Transverse colon (tissue), 4 donors: ENCODE measurements at regions not wholly inside any gene's neighbourhood (a gene's known extent, or its start where the extent isn't known, plus 50 kb on each side); places are given as distances from the start of the nearest gene placed in this dataset.

Experiments used
- DNase-seq: peaks from one replicate; pipeline ENCODE4 v3.0.0-alpha.2; 2019
- H3K27ac ChIP-seq, 4 donors: fragments of 200-600 bp; sonication (generic); 2 replicates each; pipeline ENCODE4 v1.5.1; 2016 to 2018; ENCODE audit warnings: inconsistent platforms in 4 of 4
- H3K27me3 ChIP-seq: fragments of 200-600 bp; sonication (generic); 2 replicates; pipeline ENCODE4 v1.5.1; 2017; ENCODE audit warnings: inconsistent platforms
- H3K36me3 ChIP-seq, 4 donors: fragments of 200-600 bp; sonication (generic); 2 replicates each; pipeline ENCODE4 v1.5.1; 2017 to 2019; ENCODE audit warnings: inconsistent platforms in 4 of 4
- H3K4me1 ChIP-seq, 4 donors: fragments of 200-600 bp; sonication (generic); 2 replicates each; pipeline ENCODE4 v1.5.1; 2017 to 2020; ENCODE audit warnings: inconsistent platforms in 4 of 4
- H3K4me3 ChIP-seq, 4 donors: fragments of 200-600 bp; sonication (generic); 1 replicate in 1 of 4; 2 replicates in 3 of 4; pipeline versions ENCODE4 v1.5.1 to v1.6.1; 2017 to 2019; ENCODE audit warnings: inconsistent platforms in 4 of 4
- H3K9me3 ChIP-seq, 2 donors: fragments of 200-600 bp; sonication (generic); 2 replicates each; pipeline ENCODE4 v1.5.1; 2017 to 2019; ENCODE audit warnings: inconsistent platforms in 2 of 2
- EP300 ChIP-seq: sonication (generic); formaldehyde crosslinking; IDR thresholded peaks from one replicate; pipeline ENCODE4 v1.6.1; 2017; ENCODE audit warnings: antibody characterized with exemption, low read depth
- POLR2A ChIP-seq: fragments of 450-650 bp; IDR thresholded peaks from one replicate; pipeline ENCODE4 v1.6.1; 2016; ENCODE audit warnings: antibody characterized with exemption, mild to moderate bottlenecking, moderate library complexity
- POLR2AphosphoS5 ChIP-seq, 3 donors: sonication (generic); formaldehyde crosslinking; IDR thresholded peaks; one replicate each; pipeline ENCODE4 v1.6.1; 2016; ENCODE audit warnings: antibody characterized with exemption in 3 of 3
- WGBS, 2 donors: methylation state at CpG; one replicate each; pipeline ENCODE4 v1.1.5; 2018; ENCODE audit warnings: low coverage in 1 of 2; 5-methylcytosine and 5-hydroxymethylcytosine counted together
- in situ Hi-C, 4 donors: fragments of 200-750 bp; cut with MboI; loops; one replicate each; pipeline versions ENCODE4 v1.15.0 to v1.15.1; 2017; ENCODE audit warnings: low sequenced_read_pairs in 3 of 4, low pct_ligation_motif_present in 1 of 4, low pct_unique_long_range_greater_than_20kb in 1 of 4
- intact Hi-C: fragments of 100-400 bp; cut with DNase I; formaldehyde crosslinking; loops from one replicate; pipeline ENCODE4 v1.15.1; 2023; ENCODE audit warnings: low total_unique reads
- TF ChIP-seq, protein P1 (sequence below), 5 experiments: fragments of 200-600 bp in 3 of 5; fragments of 450-650 bp in 2 of 5; sonication (generic) in 3 of 5; IDR thresholded peaks; 1 replicate in 2 of 5; 2 replicates in 3 of 5; pipeline ENCODE4 v1.5.1; 2016 to 2017; ENCODE audit warnings: antibody characterized with exemption in 5 of 5, inconsistent platforms in 3 of 5, mild to moderate bottlenecking in 2 of 5, moderate library complexity in 1 of 5

DNA sequence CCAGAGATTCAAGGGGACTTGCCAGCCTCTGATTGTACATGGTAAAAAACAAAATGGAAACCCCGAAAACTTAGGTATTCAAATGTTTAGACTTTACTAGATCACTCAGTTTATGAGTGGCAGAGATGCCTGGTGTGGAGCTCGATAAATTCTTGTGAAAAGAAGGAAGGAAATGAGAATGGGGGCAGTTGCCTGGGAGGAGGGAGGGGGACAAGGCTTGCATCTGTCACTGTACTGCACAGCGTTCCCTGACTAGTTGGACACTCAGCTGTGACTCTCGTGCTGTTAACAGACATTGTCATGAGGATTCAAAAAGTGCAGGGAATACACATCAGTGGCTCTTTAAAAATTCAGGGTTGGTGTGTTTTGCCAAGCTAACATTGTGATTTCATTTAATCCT lies 232.9 kb downstream of the ZIC5 start:
- Histone ChIP-seq H3K27me3 (no peaks in the 10 kb centered on the region), H3K4me1 (peaks cover 0 to 20% (median 11%) of the 10 kb centered on the region in 4 donors), H3K36me3 (no peaks in the 10 kb centered on the region), H3K4me3 (no peak overlapping the region), H3K27ac (no peak overlapping the region), H3K9me3 (no peaks in the 10 kb centered on the region)
- TF ChIP-seq EP300: no peak
- no peak for TF ChIP-seq POLR2A
- TF ChIP-seq, protein P1, sequence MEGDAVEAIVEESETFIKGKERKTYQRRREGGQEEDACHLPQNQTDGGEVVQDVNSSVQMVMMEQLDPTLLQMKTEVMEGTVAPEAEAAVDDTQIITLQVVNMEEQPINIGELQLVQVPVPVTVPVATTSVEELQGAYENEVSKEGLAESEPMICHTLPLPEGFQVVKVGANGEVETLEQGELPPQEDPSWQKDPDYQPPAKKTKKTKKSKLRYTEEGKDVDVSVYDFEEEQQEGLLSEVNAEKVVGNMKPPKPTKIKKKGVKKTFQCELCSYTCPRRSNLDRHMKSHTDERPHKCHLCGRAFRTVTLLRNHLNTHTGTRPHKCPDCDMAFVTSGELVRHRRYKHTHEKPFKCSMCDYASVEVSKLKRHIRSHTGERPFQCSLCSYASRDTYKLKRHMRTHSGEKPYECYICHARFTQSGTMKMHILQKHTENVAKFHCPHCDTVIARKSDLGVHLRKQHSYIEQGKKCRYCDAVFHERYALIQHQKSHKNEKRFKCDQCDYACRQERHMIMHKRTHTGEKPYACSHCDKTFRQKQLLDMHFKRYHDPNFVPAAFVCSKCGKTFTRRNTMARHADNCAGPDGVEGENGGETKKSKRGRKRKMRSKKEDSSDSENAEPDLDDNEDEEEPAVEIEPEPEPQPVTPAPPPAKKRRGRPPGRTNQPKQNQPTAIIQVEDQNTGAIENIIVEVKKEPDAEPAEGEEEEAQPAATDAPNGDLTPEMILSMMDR (IDR thresholded peaks at IDR 0.05): no peak
- TF ChIP-seq POLR2AphosphoS5 (IDR thresholded peaks at IDR 0.05): no peak
- in situ Hi-C loops (no loop called here), intact Hi-C loops (no loop called here)
- no peak for DNase-seq
- 35 to 69% methylated on average over 3 to 4 of the region's 4 CpGs for WGBS, 2 donors

DNA sequence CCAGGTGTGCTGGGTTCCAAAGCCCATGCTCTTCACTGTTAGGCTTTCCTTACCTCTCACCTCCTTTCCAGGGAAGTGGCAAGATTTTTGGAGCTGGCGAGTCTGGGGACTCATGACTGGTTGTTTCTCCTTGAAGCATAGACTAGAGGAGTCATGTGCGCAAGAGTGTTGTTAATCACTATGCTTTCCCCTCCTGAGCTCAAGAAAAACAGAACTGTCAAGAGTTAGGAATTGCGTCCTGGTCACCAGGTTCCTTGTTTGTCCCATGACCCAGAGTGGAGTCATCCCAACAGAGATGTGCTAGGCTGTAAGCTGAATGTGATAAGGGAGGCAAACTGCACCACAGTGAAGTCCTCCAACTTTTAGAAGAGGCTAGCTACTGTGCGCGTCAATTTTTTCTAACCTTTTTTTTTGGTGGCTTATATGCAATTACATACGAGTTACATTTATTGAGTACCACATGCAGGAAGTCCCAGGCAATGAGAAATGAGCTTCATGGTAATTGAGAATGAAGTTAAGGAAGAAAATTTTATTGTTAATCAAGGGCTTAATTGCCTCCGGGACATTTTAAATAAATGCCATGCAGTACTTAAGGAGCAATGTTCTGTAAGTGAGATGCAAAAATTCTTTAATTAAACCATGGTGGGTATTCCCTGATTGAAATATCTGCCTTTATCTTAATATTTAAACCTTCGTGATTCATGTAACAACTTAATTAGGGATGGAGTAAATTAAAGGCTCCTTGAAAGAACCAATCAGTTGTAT lies 233.9 kb downstream of the ZIC5 start:
- no peaks in the 10 kb centered on the region for H3K27me3 ChIP-seq
- no peaks in the 10 kb centered on the region for H3K36me3 ChIP-seq
- no peak overlapping the region for H3K4me3 ChIP-seq
- H3K4me1 ChIP-seq: peaks cover 0 to 12% (median 4%) of the 10 kb centered on the region in 4 donors
- no peaks in the 10 kb centered on the region for H3K9me3 ChIP-seq
- DNase-seq: no peak
- in situ Hi-C loops: no loop called here
- 91 to 95% methylated on average over 5 to 8 of the region's 8 CpGs for WGBS, 2 donors
- intact Hi-C loops: no loop called here
- TF ChIP-seq, protein P1 (IDR thresholded peaks at IDR 0.05): no peak
- no peak for TF ChIP-seq POLR2AphosphoS5 (IDR thresholded peaks at IDR 0.05)
- no peak for TF ChIP-seq POLR2A
- no peak for TF ChIP-seq EP300
- H3K27ac ChIP-seq: no peak overlapping the region

DNA sequence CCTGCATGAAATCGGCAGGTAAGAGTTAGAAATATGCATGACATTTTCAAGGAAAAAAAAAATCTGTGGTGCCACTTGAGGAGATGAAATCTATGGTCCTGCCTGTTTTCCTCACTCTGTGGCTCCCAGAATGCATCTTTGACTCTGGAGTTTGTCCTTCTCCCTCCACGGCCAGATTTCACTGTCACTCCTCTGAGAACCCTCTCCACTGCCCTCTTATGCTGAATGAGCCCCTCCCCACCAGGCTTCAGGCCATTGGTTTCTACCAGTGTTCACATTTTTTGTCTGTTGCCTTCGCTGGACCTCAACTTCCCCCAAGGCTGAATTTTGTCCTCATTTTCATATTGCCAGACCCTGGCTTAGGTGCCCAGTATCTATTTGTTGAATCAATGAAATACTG lies 235.0 kb downstream of the ZIC5 start:
- peaks cover 0 to 3% (median 0%) of the 10 kb centered on the region in 4 donors for H3K4me1 ChIP-seq
- intact Hi-C loops: no loop called here
- H3K27ac ChIP-seq: no peak overlapping the region
- no peak for DNase-seq
- no peaks in the 10 kb centered on the region for H3K36me3 ChIP-seq
- WGBS, 2 donors: 84 to 90% methylated on average over 3 of the region's 3 CpGs
- no peaks in the 10 kb centered on the region for H3K27me3 ChIP-seq
- TF ChIP-seq EP300 (no peak), POLR2A (no peak), POLR2AphosphoS5 (IDR thresholded peaks at IDR 0.05) (no peak)
- TF ChIP-seq, protein P1 (IDR thresholded peaks at IDR 0.05): no peak
- in situ Hi-C loops: no loop called here
- H3K4me3 ChIP-seq: no peak overlapping the region
- H3K9me3 ChIP-seq: no peaks in the 10 kb centered on the region

DNA sequence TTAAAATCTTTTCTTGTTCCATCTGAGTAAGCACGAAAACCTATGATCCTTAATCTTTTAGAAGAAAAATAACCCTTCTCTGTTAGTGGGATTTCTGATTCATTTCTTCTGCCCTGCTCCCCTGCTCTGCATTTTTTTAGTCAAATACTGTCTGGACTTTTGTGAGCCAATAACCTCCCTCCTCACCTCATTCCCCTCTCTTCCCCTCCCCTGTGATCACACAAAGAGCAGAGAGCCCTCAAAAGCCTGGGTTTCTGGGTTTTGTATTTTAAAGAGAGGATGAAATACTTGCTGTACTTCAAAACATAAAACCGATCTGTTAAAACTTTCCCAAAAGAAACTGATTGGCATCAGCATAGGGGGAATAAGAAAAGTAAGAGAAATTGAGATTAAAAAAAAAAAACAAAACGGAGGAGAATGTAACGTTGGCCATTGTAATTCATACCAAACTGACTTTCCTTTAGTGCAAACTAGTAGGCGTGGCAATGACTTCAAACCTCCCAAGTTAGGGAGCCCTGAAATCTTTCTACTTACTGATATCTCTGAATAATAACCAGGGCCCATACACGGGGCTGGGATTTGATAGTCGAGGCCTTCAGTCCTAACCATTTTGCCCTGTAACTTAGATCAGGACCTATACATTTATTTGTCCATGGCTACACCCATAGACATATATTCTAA lies 232.9 kb downstream of the TM9SF2 start:
- Histone ChIP-seq H3K4me1 (no peaks in the 10 kb centered on the region), H3K27me3 (no peaks in the 10 kb centered on the region), H3K36me3 (no peaks in the 10 kb centered on the region), H3K27ac (no peak overlapping the region), H3K4me3 (no peak overlapping the region), H3K9me3 (no peaks in the 10 kb centered on the region)
- no peak for TF ChIP-seq POLR2A
- TF ChIP-seq POLR2AphosphoS5 (IDR thresholded peaks at IDR 0.05): no peak
- TF ChIP-seq, protein P1 (IDR thresholded peaks at IDR 0.05): no peak
- TF ChIP-seq EP300: no peak
- 72 to 76% methylated on average over 5 to 7 of the region's 7 CpGs for WGBS, 2 donors
- in situ Hi-C loops (no loop called here), intact Hi-C loops (no loop called here)
- no peak for DNase-seq
